GM12892 (cell line): ENCODE measurements at regions not wholly inside any gene's neighbourhood (a gene's known extent, or its start where the extent isn't known, plus 50 kb on each side); places are given as distances from the start of the nearest gene placed in this dataset.

Experiments used
- POLR2A ChIP-seq: IDR thresholded peaks from 2 replicates; pipeline ENCODE4 v1.6.1; 2011; ENCODE audit warnings: low read depth, low read length, control low read depth
- POLR2AphosphoS5 ChIP-seq: IDR thresholded peaks from 2 replicates; pipeline ENCODE4 v1.6.1; 2011; ENCODE audit warnings: low read depth, low read length, control low read depth
- TAF1 ChIP-seq: IDR thresholded peaks from 2 replicates; pipeline ENCODE4 v1.6.1; 2011; ENCODE audit warnings: low read depth, mild to moderate bottlenecking, control low read depth, low read length, borderline replicate concordance

GRCh38 chr7:86202833-86203232 lies 440.9 kb upstream of the GRM3 start:
- TF ChIP-seq POLR2A: no peak
- TF ChIP-seq TAF1: no peak
- TF ChIP-seq POLR2AphosphoS5: no peak
